Hepatocyte (in vitro differentiated cells): ENCODE measurements at regions not wholly inside any gene's neighbourhood (a gene's known extent, or its start where the extent isn't known, plus 50 kb on each side); places are given as distances from the start of the nearest gene placed in this dataset.

ENCODE experiments used
- CTCF ChIP-seq: fragments of 200-600 bp; sonication (generic); IDR thresholded peaks from 2 replicates; pipeline ENCODE4 v1.5.1; 2016; ENCODE audit warnings: antibody characterized with exemption, mild to moderate bottlenecking; ENCODE audit not compliant: poor library complexity
- EZH2 ChIP-seq: fragments of 200-600 bp; sonication (generic); IDR thresholded peaks from 2 replicates; pipeline ENCODE4 v1.6.1; 2016; ENCODE audit warnings: antibody characterized with exemption, mild to moderate bottlenecking, borderline replicate concordance
- EZH2phosphoT487 ChIP-seq: fragments of 200-600 bp; sonication (generic); IDR thresholded peaks from one replicate; pipeline ENCODE4 v1.6.1; 2018; ENCODE audit warnings: antibody characterized with exemption, mild to moderate bottlenecking, low read depth, moderate library complexity; ENCODE audit not compliant: unreplicated experiment, severe bottlenecking

GRCh38 chr11:30171661-30172060 lies 59.2 kb upstream of the FSHB start:
- peak; percentile 77 for TF ChIP-seq EZH2phosphoT487
- no peak for TF ChIP-seq CTCF
- TF ChIP-seq EZH2: no peak
